Stimulated activated CD4-positive, alpha-beta T cell treated with anti-CD3 and anti-CD28 coated beads, Interleukin-12 subunit alpha, Interleukin-12 subunit beta, amount 100 ng/mL, for 24 hours (primary cell): ENCODE measurements at regions not wholly inside any gene's neighbourhood (a gene's known extent, or its start where the extent isn't known, plus 50 kb on each side); places are given as distances from the start of the nearest gene placed in this dataset.
"Not testable (repeated sequence)": the region's sequence is repeated elsewhere in the genome, so short reads cannot be mapped to it uniquely, and the experiment has no call there.

Experiments
- DNase-seq, 2 experiments: peaks; one replicate each; pipeline ENCODE4 v3.0.0-alpha.2; 2020; ENCODE audit warnings: low read depth in 2 of 2

DNA sequence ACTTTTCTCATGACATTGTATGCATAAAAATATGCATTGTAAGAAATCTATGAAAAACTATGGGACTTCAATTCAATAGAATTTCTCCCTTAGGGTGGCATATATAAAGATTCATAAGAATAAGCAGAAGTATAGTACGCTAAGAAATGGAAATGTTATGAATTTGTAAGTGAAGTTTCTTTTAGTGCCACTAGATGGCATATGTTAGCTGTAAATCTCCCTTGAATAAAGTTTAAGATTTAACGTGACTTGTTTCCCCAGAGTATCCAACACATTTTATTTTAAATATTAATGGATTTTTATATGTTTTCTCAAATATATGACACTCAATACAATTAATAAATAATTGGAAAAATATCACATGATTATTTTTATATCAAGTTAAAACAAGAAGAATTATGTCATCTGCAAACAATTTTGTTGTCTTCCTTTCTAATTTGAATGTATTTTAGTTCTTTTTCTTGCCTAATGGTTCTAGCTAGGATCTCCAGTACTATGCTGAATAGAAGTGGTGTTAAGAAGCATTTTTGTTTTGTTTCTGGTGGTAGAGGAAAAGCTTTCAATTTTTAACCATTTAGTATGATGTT, 287.2 kb downstream of the HGF start:
- no peak for DNase-seq

GRCh38 chr7:81478664-81479063, 291.2 kb downstream of the HGF start:
- no peak for DNase-seq

GRCh38 chr7:81478201-81478600, 291.6 kb downstream of the HGF start:
- DNase-seq, result not testable (repeated sequence)

GRCh38 chr7:81473236-81473635, 296.6 kb downstream of the HGF start:
- no peak for DNase-seq

DNA sequence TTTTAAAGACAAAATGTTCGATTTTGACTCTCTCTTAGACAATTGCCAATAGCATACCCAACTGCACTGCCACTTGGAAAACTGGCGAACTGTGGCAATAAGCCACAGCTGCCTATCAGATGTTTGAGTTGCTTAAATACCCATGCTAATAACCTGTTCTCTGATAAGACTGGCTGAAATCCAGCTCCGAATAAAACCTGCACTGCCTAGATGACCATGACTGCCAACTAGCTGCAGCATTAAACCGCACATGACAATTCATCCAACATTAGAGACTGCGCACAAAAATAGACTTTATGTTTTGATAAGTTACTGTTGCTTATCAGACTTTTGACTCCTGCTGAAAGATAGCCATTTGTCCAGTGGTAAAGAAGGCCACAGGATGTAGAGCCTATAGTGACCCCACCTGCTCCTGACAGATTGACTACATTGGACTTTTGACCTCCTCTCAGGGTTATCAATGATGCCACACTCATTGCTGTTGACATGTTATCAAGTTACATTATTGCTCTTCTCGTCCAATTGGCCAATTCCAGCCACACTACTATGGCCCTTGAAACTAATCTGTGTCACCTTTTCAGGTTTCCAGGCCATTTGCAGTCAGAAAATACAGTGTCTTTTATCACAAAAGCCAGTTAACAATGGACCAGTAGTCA, 299.0 kb downstream of the HGF start:
- no peak for DNase-seq

DNA sequence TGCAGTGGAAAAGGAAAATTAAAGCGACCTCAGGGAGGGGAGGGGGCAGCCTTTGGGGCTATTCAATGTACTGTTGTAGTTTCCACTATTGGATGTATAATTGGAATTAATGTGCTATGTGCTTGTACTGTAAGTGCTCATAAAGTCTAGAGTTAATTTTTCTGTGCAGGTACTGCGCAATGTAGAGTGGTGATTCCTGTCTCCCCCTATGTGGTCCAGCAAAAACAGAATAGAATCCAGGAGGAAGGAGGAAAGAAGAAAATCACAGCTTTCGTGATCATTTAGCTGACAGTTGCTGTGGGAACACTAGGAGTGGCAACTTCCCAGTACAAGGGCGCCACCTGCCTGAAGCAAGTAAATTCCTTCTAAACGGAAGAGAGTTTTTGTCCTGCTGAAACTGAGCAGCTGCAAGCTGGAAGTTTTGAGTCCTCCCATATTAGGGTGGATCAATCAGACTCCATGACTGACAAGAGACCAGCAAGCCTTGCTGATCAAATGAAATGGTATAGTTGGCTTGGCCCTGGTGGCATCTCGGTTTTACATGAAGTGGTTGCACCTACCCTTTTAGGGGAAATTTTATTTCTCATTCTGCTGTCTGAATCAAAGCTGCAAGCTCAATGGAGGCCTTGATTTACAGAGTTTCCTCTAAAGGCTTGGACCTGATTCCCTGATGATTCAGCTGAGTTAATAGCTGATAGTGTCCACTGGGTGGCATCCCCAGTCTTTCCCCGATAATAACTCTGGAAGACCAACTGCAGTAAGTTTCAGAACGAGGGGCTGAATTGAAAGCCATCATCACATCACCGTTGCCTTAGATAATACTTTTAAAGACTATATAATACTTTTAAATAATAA, 299.8 kb downstream of the HGF start:
- DNase-seq, result peak in 1 of 2 experiments; percentile 5

- DNase-seq, result no peak
These were observed 300.5 kb downstream of the HGF start for GRCh38 chr7:81469153-81469868.

- no peak for DNase-seq
These were observed 301.3 kb downstream of the HGF start for GRCh38 chr7:81468526-81468925.

DNA sequence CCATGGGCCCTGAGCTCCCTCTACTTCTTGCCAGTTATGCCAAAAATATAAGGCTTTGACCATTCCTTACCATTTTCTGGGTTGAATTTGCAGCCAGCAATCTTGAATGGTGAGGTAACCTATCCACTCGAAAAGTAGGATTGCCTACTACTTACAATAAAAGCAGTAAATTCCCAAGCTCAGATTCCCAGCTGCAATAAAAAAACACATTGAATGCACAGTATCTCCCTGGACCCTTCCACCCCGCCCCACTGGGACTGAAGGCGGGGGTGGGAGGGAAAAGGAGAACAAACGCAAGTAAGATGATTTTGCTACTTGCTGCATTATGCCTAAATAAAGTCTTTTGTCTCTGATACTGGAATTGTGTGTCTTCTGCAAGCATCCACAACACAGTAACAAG, 301.9 kb downstream of the HGF start:
- no peak for DNase-seq

GRCh38 chr7:81462672-81463071, 307.2 kb downstream of the HGF start:
- DNase-seq, result no peak

GRCh38 chr7:81460250-81461045, 309.4 kb downstream of the HGF start:
- no peak for DNase-seq

- no peak for DNase-seq
These were observed 310.4 kb downstream of the HGF start for GRCh38 chr7:81459485-81459884.

GRCh38 chr7:81457852-81458522, 311.9 kb downstream of the HGF start:
- DNase-seq, result no peak

DNA sequence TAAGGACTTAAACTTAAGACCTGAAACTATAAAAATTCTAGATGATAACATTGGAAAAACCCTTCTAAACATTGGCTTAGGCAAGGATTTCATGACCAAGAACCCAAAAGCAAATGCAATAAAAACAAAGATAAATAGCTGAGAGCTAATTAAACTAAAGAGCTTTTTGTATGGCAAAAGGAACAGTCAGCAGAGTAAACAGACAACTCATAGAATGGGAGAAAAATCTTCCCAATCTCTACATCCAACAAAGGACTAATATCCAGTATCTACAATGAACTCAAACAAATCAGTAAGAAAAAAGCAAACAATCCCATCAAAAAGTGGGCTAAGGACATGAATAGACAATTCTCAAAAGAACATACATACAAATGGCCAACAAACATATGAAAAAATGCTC, 316.1 kb downstream of the HGF start:
- not testable (repeated sequence) for DNase-seq

- no peak for DNase-seq
These were observed 320.7 kb downstream of the HGF start for GRCh38 chr7:81449105-81449504.

- no peak for DNase-seq
These were observed 322.4 kb downstream of the HGF start for GRCh38 chr7:81447351-81447952.

DNA sequence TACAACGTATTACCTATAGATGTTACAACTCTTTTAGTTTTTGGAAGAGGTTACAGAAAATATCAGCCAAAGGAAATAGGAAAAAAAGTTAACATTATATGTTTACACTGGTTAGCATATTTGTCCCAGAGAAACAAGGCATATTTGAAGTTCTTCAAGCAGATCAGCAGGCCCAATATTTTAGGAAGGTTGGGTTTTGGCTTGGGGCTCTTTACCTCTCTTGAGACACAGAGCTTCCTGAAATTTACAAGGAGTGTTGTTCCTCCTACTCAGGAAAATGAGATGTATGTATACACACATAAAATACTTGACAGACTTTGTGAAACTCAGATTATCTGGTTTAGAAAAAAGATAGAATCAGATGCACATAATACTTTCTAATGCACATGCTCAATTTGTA, 323.6 kb downstream of the HGF start:
- DNase-seq, result no peak

GRCh38 chr7:81445462-81445861, 324.4 kb downstream of the HGF start:
- no peak for DNase-seq

DNA sequence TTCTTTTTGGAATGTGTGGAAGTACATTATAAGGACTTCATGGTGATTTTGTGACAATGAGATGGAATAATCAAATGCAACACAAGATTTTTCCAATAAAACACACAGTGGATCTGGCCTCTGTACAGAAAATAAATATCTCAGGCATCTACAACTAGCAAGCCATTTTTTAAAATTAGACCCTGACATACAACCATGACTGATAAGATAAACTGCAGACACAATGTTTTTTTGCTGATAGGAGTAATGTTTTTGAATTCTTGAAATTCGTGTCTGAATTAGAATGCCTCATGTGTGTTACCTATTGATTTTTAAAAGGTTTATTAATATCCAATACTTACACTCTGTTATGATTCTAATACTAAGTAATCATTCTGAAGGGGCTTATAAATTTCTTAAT, 328.1 kb downstream of the HGF start:
- no peak for DNase-seq

GRCh38 chr7:81439591-81439990, 330.3 kb downstream of the HGF start:
- DNase-seq, result no peak
